PC-3 (cell line): ENCODE measurements at regions not wholly inside any gene's neighbourhood (a gene's known extent, or its start where the extent isn't known, plus 50 kb on each side); places are given as distances from the start of the nearest gene placed in this dataset.

ENCODE experiments used
- ATAC-seq: fragments of 200-7000 bp; cut with Tn5 transposase; 2 replicates; pipeline ENCODE4 v1.9.1; 2020; ENCODE audit warnings: mild to moderate bottlenecking, moderate library complexity
- BruUV-seq: library from RNA; stranded (reverse); fragments of 400-500 nt; replicated peaks from 2 replicates; lab custom pipeline; 2021; lab: Mats Ljungman, UMichigan
- CTCF ChIA-PET: fragments of 300-600 bp; sonication (Branson Sonifier 250); formaldehyde crosslinking; loops from one replicate; lab custom pipeline; 2022; ENCODE audit warnings: antibody characterized with exemption; lab: Charles Lee
- POLR2A ChIA-PET: fragments of 300-600 bp; sonication (Branson Sonifier 250); formaldehyde crosslinking; loops from one replicate; lab custom pipeline; 2022; ENCODE audit warnings: antibody characterized with exemption; ENCODE audit not compliant: unreplicated experiment; lab: Charles Lee
- DNase-seq: peaks from one replicate; pipeline ENCODE4 v3.0.0-alpha.2; 2015
- H2AFZ ChIP-seq: fragments of 300-600 bp; sonication (generic); 2 replicates; pipeline ENCODE4 v1.6.0; 2016; ENCODE audit warnings: antibody characterized with exemption, low read length
- H3F3A ChIP-seq: fragments of 300-600 bp; sonication (generic); one replicate; pipeline ENCODE4 v1.6.0; 2017; ENCODE audit warnings: antibody characterized with exemption, low read length, control low read depth, mild to moderate bottlenecking; ENCODE audit not compliant: unreplicated experiment
- H3K27ac ChIP-seq: fragments of 300-600 bp; sonication (generic); 2 replicates; pipeline ENCODE4 v1.5.1; 2016; ENCODE audit warnings: mild to moderate bottlenecking, low read length
- H3K27me3 ChIP-seq: fragments of 300-600 bp; sonication (generic); 2 replicates; pipeline ENCODE4 v1.6.1; 2016; ENCODE audit warnings: low read length, mixed read lengths
- H3K36me3 ChIP-seq: fragments of 300-600 bp; sonication (generic); 2 replicates; pipeline ENCODE4 v1.6.1; 2016; ENCODE audit warnings: low read depth, mixed run types, low read length, mixed read lengths
- H3K4me1 ChIP-seq: fragments of 300-600 bp; sonication (generic); 2 replicates; pipeline ENCODE4 v1.5.1; 2016; ENCODE audit warnings: low read length; ENCODE audit not compliant: insufficient read depth
- H3K4me2 ChIP-seq: fragments of 300-600 bp; sonication (generic); 2 replicates; pipeline ENCODE4 v1.6.0; 2016; ENCODE audit warnings: low read length
- H3K4me3 ChIP-seq: fragments of 300-600 bp; sonication (generic); 2 replicates; pipeline ENCODE4 v1.5.1; 2016; ENCODE audit warnings: mild to moderate bottlenecking, low read length, mixed read lengths
- H3K79me2 ChIP-seq: fragments of 300-600 bp; sonication (generic); 2 replicates; pipeline ENCODE4 v1.6.1; 2017; ENCODE audit warnings: low read length, mixed read lengths
- H3K9ac ChIP-seq: fragments of 300-600 bp; sonication (generic); 2 replicates; pipeline ENCODE4 v1.6.0; 2016; ENCODE audit warnings: mild to moderate bottlenecking, low read length
- H3K9me2 ChIP-seq: fragments of 300-600 bp; sonication (generic); replicated peaks from 2 replicates; pipeline ENCODE4 v1.6.1; 2016; ENCODE audit warnings: mixed run types, low read length, mixed read lengths
- H3K9me3 ChIP-seq: fragments of 300-600 bp; sonication (generic); 2 replicates; pipeline ENCODE4 v1.6.1; 2016; ENCODE audit warnings: low read length, mixed read lengths
- H4K20me1 ChIP-seq: fragments of 300-600 bp; sonication (generic); 2 replicates; pipeline ENCODE4 v1.6.1; 2016; ENCODE audit warnings: low read length, mixed read lengths
- CTCF ChIP-seq: fragments of 300-600 bp; sonication (generic); conservative IDR thresholded peaks from 2 replicates; pipeline ENCODE4 v1.5.1; 2017; ENCODE audit warnings: antibody characterized with exemption, low read depth, mild to moderate bottlenecking, low read length
- EZH2 ChIP-seq: fragments of 300-600 bp; sonication (generic); IDR thresholded peaks from one replicate; pipeline ENCODE4 v1.6.1; 2017; ENCODE audit warnings: antibody characterized with exemption, mild to moderate bottlenecking, low read length; ENCODE audit not compliant: unreplicated experiment
- EZH2phosphoT487 ChIP-seq: fragments of 300-600 bp; sonication (generic); IDR thresholded peaks from 2 replicates; pipeline ENCODE4 v1.6.1; 2018; ENCODE audit warnings: mild to moderate bottlenecking, antibody characterized with exemption, low read length, borderline replicate concordance
- intact Hi-C: fragments of 100-400 bp; cut with micrococcal nuclease; formaldehyde crosslinking; loops from 2 replicates; pipeline ENCODE4 v1.9.0; 2023

GRCh38 chr11:134889832-134890231 is 477.8 kb upstream of the B3GAT1 start:
- Histone ChIP-seq H3K4me1 (no peaks in the 10 kb centered on the region), H3K9me2 (no peaks in the 10 kb centered on the region), H3K9me3 (no peaks in the 10 kb centered on the region), H3F3A (no peaks in the 10 kb centered on the region), H3K79me2 (no peaks in the 10 kb centered on the region), H4K20me1 (no peaks in the 10 kb centered on the region), H3K36me3 (no peaks in the 10 kb centered on the region), H2AFZ (no peak overlapping the region), H3K27ac (no peak overlapping the region), H3K4me3 (no peak overlapping the region), H3K4me2 (no peak overlapping the region), H3K9ac (no peak overlapping the region), H3K27me3 (peaks cover 43% of the 10 kb centered on the region)
- ATAC-seq: no peak
- intact Hi-C loops: no loop called here
- POLR2A ChIA-PET: no interaction called here
- no TSS peak for BruUV-seq
- DNase-seq: no peak
- CTCF ChIA-PET: no interaction called here
- TF ChIP-seq EZH2phosphoT487: no peak
- no peak for TF ChIP-seq EZH2
- no peak for TF ChIP-seq CTCF

GRCh38 chr11:134888821-134889220 is 476.8 kb upstream of the B3GAT1 start:
- no peaks in the 10 kb centered on the region for H3F3A ChIP-seq
- CTCF ChIA-PET: no interaction called here
- no peak overlapping the region for H2AFZ ChIP-seq
- H3K4me2 ChIP-seq: no peak overlapping the region
- ATAC-seq (no peak), DNase-seq (no peak)
- TF ChIP-seq CTCF (no peak), EZH2 (no peak), EZH2phosphoT487 (no peak)
- no peaks in the 10 kb centered on the region for H3K79me2 ChIP-seq
- POLR2A ChIA-PET: no interaction called here
- peaks cover 44% of the 10 kb centered on the region for H3K27me3 ChIP-seq
- no peak overlapping the region for H3K9ac ChIP-seq
- H3K4me1 ChIP-seq: no peaks in the 10 kb centered on the region
- no TSS peak for BruUV-seq
- no peak overlapping the region for H3K27ac ChIP-seq
- H3K9me3 ChIP-seq: no peaks in the 10 kb centered on the region
- H4K20me1 ChIP-seq: no peaks in the 10 kb centered on the region
- H3K4me3 ChIP-seq: no peak overlapping the region
- intact Hi-C loops: no loop called here
- no peaks in the 10 kb centered on the region for H3K36me3 ChIP-seq
- no peaks in the 10 kb centered on the region for H3K9me2 ChIP-seq

DNA sequence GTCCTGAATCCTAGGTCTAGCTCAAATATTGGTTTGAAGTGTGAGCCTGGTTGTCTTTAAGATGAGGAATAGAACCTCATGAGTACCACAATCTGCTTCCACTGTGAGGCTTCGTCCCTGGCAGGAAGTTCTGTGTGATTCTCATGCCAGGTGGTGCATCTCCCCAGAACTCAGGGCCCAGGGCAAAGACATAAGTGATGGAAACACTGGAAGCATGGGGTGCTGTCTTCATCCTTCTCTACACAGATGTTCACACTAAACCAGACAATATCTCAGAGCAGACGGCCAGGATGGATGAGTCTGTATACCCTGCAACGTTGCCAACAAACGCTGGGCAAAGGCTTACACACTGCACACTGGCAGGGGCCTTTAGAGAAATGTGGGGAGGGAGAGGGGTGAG is 475.9 kb upstream of the B3GAT1 start:
- BruUV-seq: no TSS peak
- Histone ChIP-seq H3K27me3 (peaks cover 51% of the 10 kb centered on the region), H3K4me3 (no peak overlapping the region), H4K20me1 (no peaks in the 10 kb centered on the region), H3F3A (no peaks in the 10 kb centered on the region), H3K9me3 (no peaks in the 10 kb centered on the region), H3K4me1 (no peaks in the 10 kb centered on the region), H3K4me2 (no peak overlapping the region), H3K27ac (no peak overlapping the region), H3K79me2 (no peaks in the 10 kb centered on the region), H3K36me3 (no peaks in the 10 kb centered on the region), H2AFZ (no peak overlapping the region), H3K9me2 (no peaks in the 10 kb centered on the region), H3K9ac (no peak overlapping the region)
- no peak for ATAC-seq
- ChIA-PET CTCF (no interaction called here), POLR2A (no interaction called here)
- TF ChIP-seq CTCF: no peak
- TF ChIP-seq EZH2phosphoT487: no peak
- no peak for TF ChIP-seq EZH2
- intact Hi-C loops: no loop called here
- DNase-seq: no peak
